ENCODE measurements at regions not wholly inside any gene's neighbourhood (a gene's known extent, or its start where the extent isn't known, plus 50 kb on each side); places are given as distances from the start of the nearest gene placed in this dataset.

GRCh38 chr3:22091329-22091728, 340.3 kb upstream of the ZNF385D start:
- no peak for FAIRE-seq
- no peak for TF ChIP-seq REST (IDR thresholded peaks at IDR 0.05)
- TF ChIP-seq POLR2AphosphoS2 (conservative IDR thresholded peaks at IDR 0.05; ENCODE audit: low read length), result no peak
- no peak for TF ChIP-seq MAZ (IDR thresholded peaks at IDR 0.05; ENCODE audit: borderline replicate concordance, low read depth, low read length)
- TF ChIP-seq CBX8 (IDR thresholded peaks at IDR 0.05), result no peak
- TF ChIP-seq MYC (IDR thresholded peaks at IDR 0.05; ENCODE audit: borderline replicate concordance, low read length), result no peak
- TF ChIP-seq ZFP36 (IDR thresholded peaks at IDR 0.05; ENCODE audit: borderline replicate concordance, partially characterized antibody), result no peak

GRCh38 chr3:22098021-22098420, 347.0 kb upstream of the ZNF385D start:
- 5% methylated on average over 2 of the region's 2 CpGs for WGBS (ENCODE audit: missing lambda C conversion rate)
- Histone ChIP-seq H3K4me2 (no peak overlapping the region), H3K4me1 (no peaks in the 10 kb centered on the region), H3K27ac (no peak overlapping the region), H3K9me3 (no peaks in the 10 kb centered on the region), H3K4me3 (no peak overlapping the region)
- DNase-seq (ENCODE audit: low read depth in 1 of 2, low spot score in 1 of 2), result no peak
- no peak for TF ChIP-seq FOSL2 (IDR thresholded peaks at IDR 0.05)
- peak; percentile 58 for TF ChIP-seq FOSL2 (CRISPR knock-in tag; IDR thresholded peaks at IDR 0.05)
- no peak for TF ChIP-seq EHMT2 (IDR thresholded peaks at IDR 0.05; ENCODE audit: low read depth)
- no peak for TF ChIP-seq BHLHE40 (IDR thresholded peaks at IDR 0.05; ENCODE audit: low read depth, low read length)
- no peak for TF ChIP-seq POLR2A (IDR thresholded peaks at IDR 0.05; ENCODE audit: low read length)
- no peak for TF ChIP-seq FOXS1 (CRISPR knock-in tag; IDR thresholded peaks at IDR 0.05)
- TF ChIP-seq ZSCAN20 (CRISPR knock-in tag; IDR thresholded peaks at IDR 0.05), result no peak
- no peak for TF ChIP-seq REST (IDR thresholded peaks at IDR 0.05)
- TF ChIP-seq CHD4 (IDR thresholded peaks at IDR 0.05; ENCODE audit: borderline replicate concordance), result no peak
- no peak for FAIRE-seq
- ChIA-PET POLR2A (no interaction called here), CTCF (interaction anchor here (1.3 kb wide), 1 partner anchor 9 kb away, joined by 5 read pairs; no protein-coding TSS in a partner anchor)
- ATAC-seq, result no peak

More at GRCh38 chr3:22091329-22091728, 340.3 kb upstream of the ZNF385D start:
- Histone ChIP-seq H3K27ac (no peak overlapping the region), H3K4me1 (no peaks in the 10 kb centered on the region), H3K4me2 (no peak overlapping the region), H3K4me3 (no peak overlapping the region), H3K9me3 (no peaks in the 10 kb centered on the region)
- DNase-seq (ENCODE audit: low read depth in 1 of 2, low spot score in 1 of 2), result no peak
- 3% methylated on average over 2 of the region's 2 CpGs for whole genome bisulfite sequencing (ENCODE audit: missing lambda C conversion rate)
- POLR2A ChIA-PET, result no interaction called here
- no peak for ATAC-seq
- CTCF ChIA-PET, result interaction anchor here (1.2 kb wide), 1 partner anchor 28 kb away, joined by 3 read pairs; no protein-coding TSS in a partner anchor

- Histone ChIP-seq H3K9me3 (no peaks in the 10 kb centered on the region), H3K4me3 (no peak overlapping the region), H3K4me2 (no peak overlapping the region), H3K4me1 (no peaks in the 10 kb centered on the region), H3K27ac (no peak overlapping the region)
- DNase-seq (ENCODE audit: low read depth in 1 of 2, low spot score in 1 of 2) (no peak), ATAC-seq (no peak), FAIRE-seq (no peak)
- 3% methylated on average over 6 of the region's 6 CpGs for WGBS (ENCODE audit: missing lambda C conversion rate)
- ChIA-PET POLR2A (no interaction called here), CTCF (no interaction called here)
- TF ChIP-seq JUN (IDR thresholded peaks at IDR 0.05) (no peak), ZC3H11A (IDR thresholded peaks at IDR 0.05) (no peak), RAD21 (conservative IDR thresholded peaks at IDR 0.05 in 1 of 2, IDR thresholded peaks at IDR 0.05 in 1 of 2) (no peak), HOXA7 (CRISPR knock-in tag; IDR thresholded peaks at IDR 0.05) (no peak), KDM1A (IDR thresholded peaks at IDR 0.05; ENCODE audit: low read depth) (no peak), USF2 (IDR thresholded peaks at IDR 0.05) (no peak), ZNF302 (CRISPR knock-in tag; IDR thresholded peaks at IDR 0.05) (no peak), HMGXB4 (CRISPR knock-in tag; IDR thresholded peaks at IDR 0.05; ENCODE audit: borderline replicate concordance) (no peak)
Observed at GRCh38 chr3:22101351-22101750, 350.3 kb upstream of the ZNF385D start.
